ENCODE measurements at regions not wholly inside any gene's neighbourhood (a gene's known extent, or its start where the extent isn't known, plus 50 kb on each side); places are given as distances from the start of the nearest gene placed in this dataset.
A peak's percentile ranks its signal among the peaks of the same experiment; 100 is the strongest.

GRCh38 chr7:98464558-98464940 lies 63.7 kb upstream of the BAIAP2L1 start:
- DNase-seq (ENCODE audit: low read depth in 2 of 2) = no peak

DNA sequence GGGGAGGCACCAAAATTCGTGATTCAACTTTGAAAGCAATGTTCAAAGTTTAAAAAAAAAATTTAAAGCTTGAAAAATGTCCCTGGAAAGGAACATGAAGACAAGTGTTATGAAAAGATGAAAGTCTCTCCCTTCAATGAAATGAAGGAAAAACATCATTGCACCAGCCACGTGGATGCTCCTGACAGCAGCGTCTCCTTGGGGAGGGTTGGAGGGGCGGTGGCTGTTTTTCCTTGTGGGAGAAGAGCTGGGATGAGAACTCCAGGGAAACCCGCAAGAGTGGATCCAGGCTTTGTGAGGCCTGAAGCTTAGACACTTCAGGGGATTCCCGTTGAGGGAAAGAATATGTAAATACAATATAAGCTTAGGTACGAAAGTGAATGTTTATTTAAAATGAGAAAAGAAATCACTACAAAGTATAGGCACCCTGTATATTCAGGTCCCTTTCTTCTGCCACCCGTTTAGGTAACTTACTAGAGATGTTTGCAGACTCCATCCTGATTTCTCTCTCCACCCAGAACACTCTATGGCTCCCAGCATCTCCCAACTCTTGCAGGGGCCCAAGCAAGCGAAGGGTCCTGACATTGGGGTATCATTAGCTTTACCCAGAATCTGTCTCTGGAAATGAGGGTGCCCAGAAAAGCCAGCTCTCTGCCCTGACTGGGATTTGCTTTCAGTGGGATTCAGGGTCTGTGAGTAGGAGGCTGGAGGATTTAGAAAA lies 63.1 kb upstream of the BAIAP2L1 start:
- no peak for DNase-seq (ENCODE audit: low read depth in 2 of 2)

GRCh38 chr7:98462911-98463633 lies 62.2 kb upstream of the BAIAP2L1 start:
- DNase-seq (ENCODE audit: low read depth in 2 of 2) = peak in 1 of 2 donors; percentile 12

DNA sequence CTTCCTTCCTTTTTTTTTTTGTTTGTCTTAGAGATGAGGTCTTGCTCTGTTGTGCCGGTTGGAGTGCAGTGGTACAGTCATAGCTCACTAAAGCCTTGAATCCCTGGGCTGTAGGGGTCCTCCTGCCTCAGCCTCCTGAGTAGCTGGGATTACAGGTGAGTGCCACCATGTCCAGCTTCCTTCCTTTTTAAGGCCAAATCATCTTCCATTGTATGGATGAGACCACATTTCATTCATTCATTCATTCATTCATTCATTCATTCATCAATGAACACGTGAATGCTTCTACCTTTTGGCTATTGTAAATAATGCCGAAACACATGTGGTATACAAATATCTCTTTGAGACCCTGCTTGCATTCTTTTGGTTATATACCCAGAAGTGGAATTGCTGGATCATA lies 60.0 kb upstream of the BAIAP2L1 start:
- no peak for DNase-seq (ENCODE audit: low read depth in 2 of 2)

GRCh38 chr7:98459529-98459928 lies 58.6 kb upstream of the BAIAP2L1 start:
- DNase-seq (ENCODE audit: low read depth in 2 of 2) = no peak

DNA sequence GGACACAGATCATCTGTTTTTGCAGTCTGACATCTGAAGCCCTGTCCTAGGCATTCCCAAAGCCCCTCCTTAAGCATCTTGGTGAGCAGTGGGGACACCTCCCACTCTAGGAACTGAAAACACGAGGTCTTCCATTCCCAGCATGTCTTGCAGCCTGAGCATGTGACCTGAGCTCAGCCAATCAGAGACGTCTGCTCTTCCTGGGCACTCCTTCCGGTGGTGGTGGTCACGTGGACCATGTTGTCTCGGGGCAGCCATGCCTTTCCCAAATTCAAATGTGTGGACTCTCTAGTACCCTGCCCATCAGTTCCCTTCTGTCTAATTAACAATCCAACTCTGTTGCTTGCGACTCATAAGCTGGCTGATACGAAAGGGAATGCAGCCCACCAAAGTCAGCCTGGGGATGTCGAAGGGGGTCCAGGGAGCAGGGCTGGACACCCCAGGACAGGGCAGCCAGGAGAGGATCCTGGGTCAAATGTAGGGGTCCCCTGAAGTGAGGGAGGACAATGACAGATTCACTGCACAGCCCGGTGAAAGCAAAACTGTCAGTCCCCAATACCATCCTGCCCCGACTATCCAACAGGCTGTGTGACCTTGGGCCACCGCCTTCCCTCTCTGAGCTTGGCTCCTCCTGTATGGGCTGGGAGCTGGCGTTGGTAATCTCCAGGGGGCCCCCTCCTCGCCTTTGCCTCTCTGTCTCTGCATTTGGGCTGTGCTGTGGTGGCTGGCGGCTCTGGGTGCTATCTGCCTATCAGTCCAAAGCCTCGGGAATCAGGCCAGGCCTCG lies 57.4 kb upstream of the BAIAP2L1 start:
- DNase-seq (ENCODE audit: low read depth in 2 of 2) = no peak

DNA sequence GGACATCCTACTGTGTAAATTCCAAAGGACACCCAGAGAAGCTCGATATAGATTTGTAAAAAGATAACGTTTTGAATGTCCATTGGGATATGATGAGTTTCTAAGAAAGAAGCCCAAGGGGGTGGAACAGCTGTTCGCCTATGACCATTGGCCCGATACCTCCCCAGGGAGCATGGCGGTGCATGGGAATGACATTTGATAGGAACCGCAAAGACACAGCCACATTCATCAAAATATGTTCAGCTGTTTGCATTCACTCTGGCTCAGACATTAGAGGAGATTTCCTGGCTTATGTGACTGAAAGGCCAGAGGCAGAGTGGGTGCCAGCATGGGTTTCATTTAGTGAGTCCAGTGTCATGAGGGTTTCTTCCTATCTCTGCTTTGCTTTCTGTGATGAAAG lies 56.0 kb upstream of the BAIAP2L1 start:
- DNase-seq (ENCODE audit: low read depth in 2 of 2) = no peak

GRCh38 chr7:98452791-98453190 lies 51.9 kb upstream of the BAIAP2L1 start:
- DNase-seq (ENCODE audit: low read depth in 2 of 2) = no peak
